CD4-positive, alpha-beta T cell treated with Interleukin-6 at 100 ng/mL for 8 hours (primary cell): ENCODE measurements at regions not wholly inside any gene's neighbourhood (a gene's known extent, or its start where the extent isn't known, plus 50 kb on each side); places are given as distances from the start of the nearest gene placed in this dataset.
A peak's percentile ranks its signal among the peaks of the same experiment; 100 is the strongest.

Experiments
- DNase-seq: peaks from one replicate; pipeline ENCODE4 v3.0.0-alpha.2; 2020; ENCODE audit warnings: mixed read lengths, low spot score

- DNase-seq = no peak
Measured at GRCh38 chr3:152054315-152054714, 180.9 kb downstream of the SUCNR1 start.

DNA sequence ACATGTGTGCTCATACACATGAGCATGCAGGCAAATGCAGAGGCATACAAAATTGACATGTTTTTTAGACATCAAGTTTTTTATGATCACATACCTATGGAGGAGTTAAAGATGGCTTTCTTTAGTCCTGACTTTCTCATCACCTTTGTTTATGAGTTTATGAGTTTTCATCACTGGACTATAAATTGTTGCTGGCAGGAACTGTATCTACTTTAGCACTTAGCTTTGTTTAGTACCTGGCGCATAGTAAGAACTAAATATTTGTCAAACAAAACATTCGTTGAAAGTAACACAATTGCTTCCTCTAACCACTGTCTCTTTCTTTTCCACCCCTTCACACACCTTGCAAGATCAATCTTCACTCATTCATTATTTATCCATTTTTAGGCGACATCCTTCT lies 182.6 kb downstream of the SUCNR1 start:
- no peak for DNase-seq

- no peak for DNase-seq
Measured at GRCh38 chr3:152056481-152056880, 183.0 kb downstream of the SUCNR1 start.

DNA sequence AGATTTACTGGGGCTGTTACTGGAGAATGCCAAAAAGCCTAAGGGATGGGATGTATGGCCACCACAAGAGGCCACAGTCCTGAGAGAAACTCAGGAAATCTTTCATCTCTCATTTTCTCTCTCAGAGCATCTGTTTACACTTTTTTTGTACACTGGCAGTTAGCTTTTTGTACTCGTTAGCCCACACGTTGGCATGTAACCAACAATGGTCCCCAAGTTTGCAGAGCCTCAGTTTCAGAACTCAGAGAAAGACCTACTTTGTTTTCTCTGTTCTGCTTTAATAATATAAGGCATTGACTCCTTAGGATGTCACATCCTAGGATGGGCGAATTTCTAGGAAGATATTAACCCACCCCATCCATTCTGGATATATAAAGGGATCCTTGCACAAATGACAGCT lies 183.5 kb downstream of the SUCNR1 start:
- DNase-seq = no peak

DNA sequence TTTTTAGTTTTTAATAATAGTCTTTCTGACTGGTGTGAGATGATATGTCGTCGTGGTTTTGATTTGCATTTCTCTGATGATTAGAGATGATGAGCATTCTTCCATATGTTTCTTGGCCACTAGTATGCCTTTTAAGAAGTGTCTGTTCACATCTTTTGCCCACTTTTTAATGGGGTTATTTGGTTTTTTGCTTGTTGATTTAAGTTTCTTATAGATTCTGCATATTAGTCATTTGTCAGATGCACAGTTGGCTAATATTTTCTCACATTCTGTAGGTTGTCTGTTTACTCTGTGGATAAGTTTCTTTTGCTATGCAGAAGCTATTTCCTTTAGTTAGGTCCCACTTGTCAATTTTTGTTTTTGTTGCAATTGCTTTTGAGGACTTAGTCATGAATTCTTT lies 185.4 kb downstream of the SUCNR1 start:
- DNase-seq = no peak

DNA sequence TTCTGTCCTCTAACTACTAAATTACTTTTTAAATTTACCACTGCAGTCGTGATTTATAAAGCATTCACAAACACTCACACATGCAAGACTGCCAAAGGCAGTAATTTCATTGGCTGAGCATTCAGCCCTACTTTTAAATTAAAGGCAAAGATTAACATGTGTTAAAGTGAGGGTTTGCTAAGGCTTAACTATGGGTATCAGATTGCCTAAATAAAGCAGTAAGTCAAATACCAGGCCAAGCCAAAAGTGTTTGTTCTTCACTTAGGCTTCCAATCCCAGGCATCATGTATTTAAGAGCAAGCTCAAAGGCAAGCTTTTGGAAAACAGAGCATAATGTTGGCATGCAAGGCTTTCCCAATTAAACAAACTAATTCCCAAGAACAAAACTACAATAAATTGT lies 187.3 kb downstream of the SUCNR1 start:
- no peak for DNase-seq

DNA sequence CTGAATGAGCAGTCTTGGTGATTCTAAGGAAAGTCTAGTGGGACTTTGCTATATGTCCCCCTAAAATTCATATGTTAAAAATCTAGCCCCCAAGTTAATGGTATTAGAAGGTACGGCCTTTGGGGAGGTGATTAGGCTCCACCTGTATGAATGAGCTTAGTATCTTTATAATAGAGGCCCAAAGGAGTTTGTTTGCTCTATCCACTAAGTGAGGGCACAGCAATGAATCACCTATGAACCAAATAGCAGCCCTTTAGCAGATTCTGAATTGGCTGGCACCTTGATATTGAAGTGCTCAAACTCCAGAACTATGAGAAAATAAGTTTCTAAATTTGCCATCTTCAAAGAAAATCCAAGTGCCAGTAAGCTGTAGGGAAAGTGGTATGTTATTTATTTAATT lies 187.9 kb downstream of the SUCNR1 start:
- DNase-seq = no peak

DNA sequence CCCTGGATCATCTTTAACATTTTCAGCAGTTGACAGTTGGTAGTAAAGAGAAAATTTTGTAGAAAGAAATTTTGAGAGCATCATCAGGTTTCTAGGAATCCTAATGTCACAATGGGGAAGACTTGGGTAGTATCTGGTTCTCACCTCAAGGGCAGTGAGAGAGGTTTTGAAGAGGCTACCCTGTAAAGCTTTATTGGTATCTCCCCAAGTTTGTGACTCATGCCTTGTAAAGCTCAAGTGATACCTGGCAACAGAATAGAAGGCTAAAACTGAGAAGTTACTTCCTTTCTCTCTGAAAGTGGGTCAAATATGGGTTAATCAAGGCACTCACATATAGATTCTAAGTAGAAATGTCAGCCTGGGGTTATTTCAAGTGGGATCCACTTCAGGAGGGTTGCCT lies 196.4 kb downstream of the SUCNR1 start:
- DNase-seq = no peak

- no peak for DNase-seq
Measured at GRCh38 chr3:152071315-152071714, 197.4 kb upstream of the MBNL1 start.

DNA sequence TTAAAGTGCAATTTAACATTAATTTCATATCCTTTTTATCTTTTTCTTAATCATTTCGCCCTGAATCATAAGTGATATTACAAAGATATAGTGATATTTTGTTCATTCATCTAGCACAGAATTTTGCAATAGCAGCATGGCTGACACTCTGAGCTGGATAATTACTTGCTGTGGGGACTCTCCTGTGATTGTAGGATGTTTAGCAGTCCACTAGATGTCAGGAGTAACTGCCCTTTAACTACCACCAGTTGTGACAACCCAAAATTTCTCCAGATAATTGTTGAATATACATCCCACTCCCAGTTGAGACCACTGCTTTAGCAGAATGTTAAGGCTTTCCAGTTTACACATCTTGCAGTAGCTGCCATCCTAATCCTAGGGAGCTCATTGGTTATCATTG lies 196.8 kb upstream of the MBNL1 start:
- peak; percentile 32 for DNase-seq

- DNase-seq = no peak
Measured at GRCh38 chr3:152073267-152073666, 195.5 kb upstream of the MBNL1 start.

- no peak for DNase-seq
Measured at GRCh38 chr3:152076148-152076547, 192.6 kb upstream of the MBNL1 start.

GRCh38 chr3:152079980-152080379 lies 188.7 kb upstream of the MBNL1 start:
- DNase-seq = no peak

DNA sequence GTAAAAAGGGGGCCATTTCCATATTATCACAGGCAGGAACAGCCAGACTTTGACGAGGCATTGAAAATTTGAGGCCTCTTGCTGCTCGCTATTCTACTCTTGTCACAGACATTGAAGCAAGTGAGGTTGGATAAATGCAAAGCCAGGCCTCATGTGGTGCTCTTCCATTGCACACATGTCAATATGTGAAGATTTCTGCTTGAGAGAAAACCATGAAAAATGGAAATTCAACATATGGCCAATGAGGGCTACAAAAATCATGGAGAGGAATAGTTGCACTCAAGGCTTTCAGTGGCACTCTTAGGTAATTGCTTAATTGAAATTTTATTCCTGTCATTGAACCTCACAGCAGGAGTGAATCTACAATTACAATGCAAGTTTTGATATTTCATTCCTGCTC lies 185.6 kb upstream of the MBNL1 start:
- DNase-seq = no peak

GRCh38 chr3:152084441-152085158 lies 184.1 kb upstream of the MBNL1 start:
- DNase-seq = no peak

DNA sequence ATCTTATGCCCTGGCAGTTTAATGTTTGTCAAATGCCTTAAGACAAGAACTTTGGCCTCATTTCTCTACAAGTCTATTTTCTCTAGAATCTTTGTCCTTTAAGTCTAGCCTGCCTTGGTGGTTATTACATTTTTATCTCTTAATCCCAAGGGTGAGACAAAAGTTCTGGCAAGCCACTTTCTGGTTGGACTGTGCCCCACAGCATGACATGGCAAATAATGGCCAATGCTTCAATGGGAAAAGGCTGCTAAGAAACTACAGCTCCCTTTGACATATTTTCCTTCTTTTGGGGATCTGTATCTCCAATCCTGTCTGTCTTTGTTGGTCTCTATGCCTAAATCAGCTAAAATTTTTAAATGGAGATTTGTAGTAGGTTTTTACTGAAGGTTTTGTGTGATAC lies 181.6 kb upstream of the MBNL1 start:
- no peak for DNase-seq

GRCh38 chr3:152089528-152089927 lies 179.2 kb upstream of the MBNL1 start:
- no peak for DNase-seq

DNA sequence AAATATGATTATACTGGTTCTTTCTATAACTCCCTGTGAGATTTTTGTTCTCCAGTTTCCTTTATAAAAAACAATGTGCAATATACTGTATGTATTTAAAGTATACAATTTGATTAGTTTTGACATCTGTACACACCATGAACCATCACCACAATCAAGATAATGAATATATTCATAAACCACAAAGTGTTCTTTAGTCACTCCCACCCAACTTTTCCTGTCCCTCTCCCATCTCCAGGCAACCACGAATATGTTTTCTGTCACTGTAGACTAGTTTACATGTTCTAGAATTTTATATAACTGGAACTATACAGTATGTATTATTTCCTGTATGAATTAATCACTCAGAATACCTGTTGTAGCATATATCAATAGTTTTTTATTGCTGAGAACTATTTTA lies 177.0 kb upstream of the MBNL1 start:
- no peak for DNase-seq

- DNase-seq = no peak
Measured at GRCh38 chr3:152093901-152094300, 174.8 kb upstream of the MBNL1 start.

DNA sequence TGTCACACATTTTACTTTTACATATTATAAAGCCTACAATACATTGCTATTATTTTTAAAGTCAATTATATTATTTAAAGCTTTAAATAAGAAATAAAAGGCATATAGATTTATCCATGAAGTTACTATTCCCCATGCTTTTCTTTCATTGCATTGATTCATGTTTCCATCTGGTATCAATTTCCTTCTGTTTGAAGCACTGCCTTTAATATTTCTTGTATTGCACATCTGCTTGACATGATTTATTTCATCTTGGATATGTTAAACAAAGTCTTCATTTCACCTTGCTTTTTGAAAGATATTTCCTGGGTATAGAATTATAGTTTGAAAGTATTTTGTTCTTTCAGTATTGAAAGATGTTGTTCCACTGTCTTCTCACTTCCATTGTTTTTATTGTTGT lies 174.3 kb upstream of the MBNL1 start:
- no peak for DNase-seq

DNA sequence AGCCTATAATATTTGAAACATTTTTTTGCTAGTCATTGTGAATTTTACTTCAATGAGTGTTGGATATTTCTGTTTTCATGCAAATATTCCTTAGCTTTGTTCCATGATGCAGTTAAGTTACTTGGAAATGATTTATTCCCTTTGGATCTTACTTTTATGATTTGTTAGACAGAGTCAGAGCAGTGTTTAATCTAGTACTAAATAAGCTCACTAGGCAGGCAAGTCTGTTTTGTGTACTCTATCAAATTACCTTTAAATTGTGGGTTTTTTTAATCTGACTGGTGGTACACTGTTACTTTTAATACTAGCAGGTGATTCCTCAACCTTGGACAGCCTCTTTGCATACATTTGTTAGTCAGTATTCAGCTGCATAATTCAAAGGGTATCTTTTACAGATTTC lies 173.3 kb upstream of the MBNL1 start:
- no peak for DNase-seq

- DNase-seq = no peak
Measured at GRCh38 chr3:152096280-152096906, 172.3 kb upstream of the MBNL1 start.

DNA sequence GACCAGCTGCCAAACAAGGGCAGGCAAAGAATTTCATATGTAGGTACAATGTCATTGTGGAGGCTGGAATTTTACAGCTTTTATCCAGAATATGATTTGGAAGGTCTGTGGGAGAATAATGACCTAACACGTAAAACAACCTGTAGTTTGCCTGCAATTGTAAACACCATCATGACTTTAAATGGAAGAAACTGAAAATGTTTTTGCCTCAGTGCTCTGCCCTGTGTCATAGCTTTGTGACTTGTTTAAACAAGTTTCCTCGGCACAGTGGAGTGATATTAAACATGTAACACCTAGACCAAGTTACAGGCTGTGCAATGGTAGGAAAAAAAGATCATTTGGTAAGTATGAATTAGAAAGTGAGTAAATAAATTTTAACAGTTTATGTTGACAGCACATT lies 171.6 kb upstream of the MBNL1 start:
- DNase-seq = no peak

- no peak for DNase-seq
Measured at GRCh38 chr3:152097770-152098169, 171.0 kb upstream of the MBNL1 start.
